Brain microvascular endothelial cell (primary cell): ENCODE measurements at regions not wholly inside any gene's neighbourhood (a gene's known extent, or its start where the extent isn't known, plus 50 kb on each side); places are given as distances from the start of the nearest gene placed in this dataset.
"Not testable (repeated sequence)": the region's sequence is repeated elsewhere in the genome, so short reads cannot be mapped to it uniquely, and the experiment has no call there.

ENCODE experiments used
- DNase-seq: peaks from one replicate; pipeline ENCODE4 v3.0.0-alpha.2; 2020
- H3K27ac ChIP-seq: fragments of 250-450 bp; sonication (Bioruptor Pico); 2 replicates; pipeline ENCODE4 v1.5.1; 2020; ENCODE audit warnings: mild to moderate bottlenecking, moderate library complexity
- H3K27me3 ChIP-seq: fragments of 250-450 bp; sonication (Bioruptor Pico); replicated peaks from 2 replicates; pipeline ENCODE4 v1.5.1; 2020; ENCODE audit warnings: mild to moderate bottlenecking
- H3K36me3 ChIP-seq: fragments of 250-450 bp; sonication (Bioruptor Pico); replicated peaks from 2 replicates; pipeline ENCODE4 v1.5.1; 2020; ENCODE audit warnings: mild to moderate bottlenecking
- H3K4me3 ChIP-seq: 2 replicates; pipeline ENCODE4 v1.5.1; 2011; ENCODE audit warnings: low read depth, mild to moderate bottlenecking, control low read depth, low read length, moderate library complexity
- CTCF ChIP-seq: IDR thresholded peaks from 2 replicates; pipeline ENCODE4 v1.5.1; 2011; ENCODE audit warnings: low read depth, mild to moderate bottlenecking, moderate library complexity, low read length, control low read depth, inconsistent platforms; ENCODE audit errors: missing control alignments
- in situ Hi-C: cut with HindIII; loops from 2 replicates; pipeline ENCODE4 v1.10.0; 2017; ENCODE audit warnings: low sequenced_read_pairs, low pct_ligation_motif_present

GRCh38 chr12:89059056-89059455 lies 293.2 kb downstream of the DUSP6 start:
- Histone ChIP-seq H3K4me3 (no peak overlapping the region), H3K36me3 (no peaks in the 10 kb centered on the region), H3K27me3 (no peaks in the 10 kb centered on the region), H3K27ac (no peak overlapping the region)
- DNase-seq: no peak
- in situ Hi-C loops: loop anchor here (10.0 kb wide), 1 partner anchor 406 kb away; no protein-coding TSS in a partner anchor
- no peak for TF ChIP-seq CTCF

- Histone ChIP-seq H3K36me3 (no peaks in the 10 kb centered on the region), H3K4me3 (no peak overlapping the region), H3K27ac (no peak overlapping the region), H3K27me3 (no peaks in the 10 kb centered on the region)
- TF ChIP-seq CTCF: no peak
- in situ Hi-C loops: loop anchor here (10.0 kb wide), 1 partner anchor 406 kb away; no protein-coding TSS in a partner anchor
- no peak for DNase-seq
Measured at GRCh38 chr12:89058402-89058801, 293.9 kb downstream of the DUSP6 start.

- in situ Hi-C loops: loop anchor here (10.0 kb wide), 1 partner anchor 411 kb away; no protein-coding TSS in a partner anchor
- not testable (repeated sequence) for H3K27me3 ChIP-seq, H3K4me3 ChIP-seq, H3K36me3 ChIP-seq, H3K27ac ChIP-seq, DNase-seq
Measured at GRCh38 chr12:89053817-89054216, 298.5 kb downstream of the DUSP6 start.

- no peaks in the 10 kb centered on the region for H3K36me3 ChIP-seq
- H3K27ac ChIP-seq: no peak overlapping the region
- DNase-seq: peak; percentile 70
- no peaks in the 10 kb centered on the region for H3K27me3 ChIP-seq
- in situ Hi-C loops: loop anchor here (10.0 kb wide), 1 partner anchor 414 kb away; no protein-coding TSS in a partner anchor
- peak; percentile 81 for TF ChIP-seq CTCF
- no peak overlapping the region for H3K4me3 ChIP-seq
Measured at GRCh38 chr12:89051065-89051677, 301.1 kb downstream of the DUSP6 start.

- no peak for TF ChIP-seq CTCF
- Histone ChIP-seq H3K27ac (no peak overlapping the region), H3K27me3 (no peaks in the 10 kb centered on the region), H3K36me3 (no peaks in the 10 kb centered on the region), H3K4me3 (no peak overlapping the region)
- no peak for DNase-seq
- in situ Hi-C loops: no loop called here
Measured at GRCh38 chr12:89047856-89048418, 304.4 kb downstream of the DUSP6 start.

GRCh38 chr12:89041078-89041477 lies 311.2 kb downstream of the DUSP6 start:
- Histone ChIP-seq H3K4me3 (no peak overlapping the region), H3K27me3 (no peaks in the 10 kb centered on the region), H3K27ac (no peak overlapping the region), H3K36me3 (no peaks in the 10 kb centered on the region)
- DNase-seq: no peak
- in situ Hi-C loops: no loop called here
- no peak for TF ChIP-seq CTCF
